ENCODE measurements at regions not wholly inside any gene's neighbourhood (a gene's known extent, or its start where the extent isn't known, plus 50 kb on each side); places are given as distances from the start of the nearest gene placed in this dataset.
"Not testable (repeated sequence)": the region's sequence is repeated elsewhere in the genome, so short reads cannot be mapped to it uniquely, and the experiment has no call there.

- no peak for DNase-seq
These were observed 99.5 kb upstream of the KLHL13 start for GRCh38 chrX:118216087-118216486.

GRCh38 chrX:118216509-118216908, 99.9 kb upstream of the KLHL13 start:
- DNase-seq, result no peak

GRCh38 chrX:118218079-118218478, 101.5 kb upstream of the KLHL13 start:
- DNase-seq, result no peak

GRCh38 chrX:118218940-118219339, 102.3 kb upstream of the KLHL13 start:
- DNase-seq, result no peak

GRCh38 chrX:118219866-118220265, 103.3 kb upstream of the KLHL13 start:
- no peak for DNase-seq

- DNase-seq, result no peak
These were observed 103.9 kb upstream of the KLHL13 start for GRCh38 chrX:118220509-118220908.

GRCh38 chrX:118221270-118221669, 104.7 kb upstream of the KLHL13 start:
- DNase-seq, result no peak

GRCh38 chrX:118221733-118222132, 105.1 kb upstream of the KLHL13 start:
- no peak for DNase-seq

GRCh38 chrX:118222421-118222820, 105.8 kb upstream of the KLHL13 start:
- no peak for DNase-seq

- DNase-seq, result peak; percentile 27 to 30
These were observed 109.3 kb upstream of the KLHL13 start for GRCh38 chrX:118225711-118226428.

GRCh38 chrX:118228041-118228440, 111.4 kb upstream of the KLHL13 start:
- DNase-seq, result no peak

- DNase-seq, result no peak
These were observed 111.8 kb upstream of the KLHL13 start for GRCh38 chrX:118228456-118228855.

GRCh38 chrX:118231464-118231863, 114.4 kb upstream of the WDR44 start:
- DNase-seq, result no peak

GRCh38 chrX:118239178-118239870, 106.6 kb upstream of the WDR44 start:
- DNase-seq, result no peak

- DNase-seq, result no peak
These were observed 105.8 kb upstream of the WDR44 start for GRCh38 chrX:118239913-118240698.

GRCh38 chrX:118246961-118247360, 98.9 kb upstream of the WDR44 start:
- DNase-seq, result not testable (repeated sequence)

GRCh38 chrX:118249146-118249545, 96.8 kb upstream of the WDR44 start:
- no peak for DNase-seq

GRCh38 chrX:118250445-118250844, 95.5 kb upstream of the WDR44 start:
- no peak for DNase-seq

- DNase-seq, result no peak
These were observed 94.6 kb upstream of the WDR44 start for GRCh38 chrX:118251271-118251670.

- no peak for DNase-seq
These were observed 92.9 kb upstream of the WDR44 start for GRCh38 chrX:118252967-118253366.

- DNase-seq, result peak; percentile 55 to 73
These were observed 91.3 kb upstream of the WDR44 start for GRCh38 chrX:118254611-118255010.

- no peak for DNase-seq
These were observed 90.0 kb upstream of the WDR44 start for GRCh38 chrX:118255921-118256320.

- no peak for DNase-seq
These were observed 88.1 kb upstream of the WDR44 start for GRCh38 chrX:118257781-118258180.

GRCh38 chrX:118259213-118259612, 86.7 kb upstream of the WDR44 start:
- DNase-seq, result no peak
